Erythroblast (primary cell): ENCODE measurements at regions not wholly inside any gene's neighbourhood (a gene's known extent, or its start where the extent isn't known, plus 50 kb on each side); places are given as distances from the start of the nearest gene placed in this dataset.
"Not testable (repeated sequence)": the region's sequence is repeated elsewhere in the genome, so short reads cannot be mapped to it uniquely, and the experiment has no call there.

Experiments used
- DNase-seq, 2 experiments: peaks; one replicate each; lab custom pipeline; 2025; lab: John Stamatoyannopoulos, UW
- GATA1 ChIP-seq: IDR thresholded peaks from 2 replicates; pipeline ENCODE4 v1.6.1; 2011; ENCODE audit warnings: low read depth, mild to moderate bottlenecking, control low read depth, low read length, moderate library complexity
- POLR2A ChIP-seq: IDR thresholded peaks from 2 replicates; pipeline ENCODE4 v1.6.1; 2011; ENCODE audit warnings: mild to moderate bottlenecking, low read length

GRCh38 chr20:48143435-48144081 is 358.3 kb upstream of the SULF2 start:
- DNase-seq = peak in 1 of 2 experiments; percentile 19
- no peak for TF ChIP-seq POLR2A

GRCh38 chr20:48142516-48142773 is 357.2 kb upstream of the SULF2 start:
- no peak for DNase-seq
- TF ChIP-seq POLR2A = no peak
- TF ChIP-seq GATA1 = no peak

GRCh38 chr20:48141660-48142515 is 356.6 kb upstream of the SULF2 start:
- DNase-seq = no peak
- TF ChIP-seq POLR2A (no peak), GATA1 (no peak)

GRCh38 chr20:48139262-48140041 is 354.2 kb upstream of the SULF2 start:
- DNase-seq = peak; percentile 33 to 53
- no peak for TF ChIP-seq GATA1
- TF ChIP-seq POLR2A = no peak

- DNase-seq = no peak
- TF ChIP-seq GATA1 (no peak), POLR2A (no peak)
These were observed 347.6 kb upstream of the SULF2 start for GRCh38 chr20:48132834-48133233.

- DNase-seq = no peak
- TF ChIP-seq POLR2A (no peak), GATA1 (no peak)
These were observed 346.3 kb upstream of the SULF2 start for GRCh38 chr20:48131581-48131980.

GRCh38 chr20:48129345-48129942 is 344.2 kb upstream of the SULF2 start:
- no peak for TF ChIP-seq GATA1
- no peak for TF ChIP-seq POLR2A
- DNase-seq = no peak

- TF ChIP-seq GATA1 = no peak
- no peak for TF ChIP-seq POLR2A
- no peak for DNase-seq
These were observed 343.2 kb upstream of the SULF2 start for GRCh38 chr20:48128436-48128835.

- DNase-seq = not testable (repeated sequence)
These were observed 342.7 kb upstream of the SULF2 start for GRCh38 chr20:48127964-48128363.

- DNase-seq = not testable (repeated sequence)
These were observed 341.9 kb upstream of the SULF2 start for GRCh38 chr20:48127133-48127532.

GRCh38 chr20:48126227-48126740 is 341.0 kb upstream of the SULF2 start:
- TF ChIP-seq POLR2A = no peak
- TF ChIP-seq GATA1 = no peak

GRCh38 chr20:48124960-48125359 is 339.7 kb upstream of the SULF2 start:
- TF ChIP-seq POLR2A (no peak), GATA1 (no peak)
- no peak for DNase-seq

More at GRCh38 chr20:48126227-48126740, 341.0 kb upstream of the SULF2 start:
- no peak for DNase-seq

GRCh38 chr20:48124181-48124782 is 339.0 kb upstream of the SULF2 start:
- DNase-seq = no peak
- TF ChIP-seq GATA1 = no peak
- TF ChIP-seq POLR2A = no peak
